BJ (cell line): ENCODE measurements at regions not wholly inside any gene's neighbourhood (a gene's known extent, or its start where the extent isn't known, plus 50 kb on each side); places are given as distances from the start of the nearest gene placed in this dataset.
A peak's percentile ranks its signal among the peaks of the same experiment; 100 is the strongest.

Source experiments
- CTCF ChIA-PET: fragments of 350-600 bp; formaldehyde crosslinking; extraction: SDS; loops from one replicate; lab custom pipeline; 2021; ENCODE audit warnings: antibody characterized with exemption, inconsistent platforms; lab: Yijun Ruan, JAX
- POLR2A ChIA-PET: fragments of 300-600 bp; sonication (Branson Sonifier 250); formaldehyde crosslinking; extraction: SDS; loops from one replicate; lab custom pipeline; 2021; ENCODE audit warnings: antibody characterized with exemption; lab: Charles Lee
- DNase-seq: peaks from one replicate; pipeline ENCODE4 v3.0.0-alpha.2; 2011; ENCODE audit warnings: low read depth
- H3K27me3 ChIP-seq: 2 replicates; pipeline ENCODE4 v1.6.0; 2011; ENCODE audit warnings: low read length; ENCODE audit not compliant: control insufficient read depth, insufficient read depth
- H3K36me3 ChIP-seq: 2 replicates; pipeline ENCODE4 v1.5.1; 2011; ENCODE audit warnings: low read length; ENCODE audit not compliant: control insufficient read depth, insufficient read depth
- H3K4me3 ChIP-seq: 2 replicates; pipeline ENCODE4 v1.5.1; 2011; ENCODE audit warnings: low read depth, mild to moderate bottlenecking, control low read depth, low read length
- TF ChIP-seq, protein P1 (sequence below): IDR thresholded peaks from 2 replicates; pipeline ENCODE4 v1.5.1; 2011; ENCODE audit warnings: low read depth, mild to moderate bottlenecking, control low read depth, inconsistent platforms, low read length, moderate library complexity; ENCODE audit not compliant: insufficient read depth

DNA sequence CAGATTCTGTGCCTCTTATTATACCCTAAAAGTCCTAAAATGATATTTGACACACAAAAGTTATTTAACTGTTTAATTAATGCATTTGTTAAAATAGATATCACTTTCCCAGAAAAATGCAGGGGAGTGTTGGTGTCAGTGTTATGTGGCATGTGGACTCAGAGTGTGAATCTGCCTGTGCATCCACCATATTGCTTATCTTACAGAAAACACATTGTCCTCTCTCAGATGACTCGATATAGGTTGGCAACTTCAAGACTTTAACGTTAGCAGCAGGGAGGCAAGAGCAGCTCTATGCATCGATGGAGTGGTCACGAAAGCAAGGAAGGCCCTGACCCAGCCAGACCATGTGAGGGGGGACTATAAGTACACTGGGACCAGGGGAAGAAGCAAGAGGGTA is 165.4 kb upstream of the DCBLD2 start:
- no peak for DNase-seq
- peaks cover 7% of the 10 kb centered on the region; the same call in 1 of the 2 replicates for H3K27me3 ChIP-seq
- POLR2A ChIA-PET, result no interaction called here
- no peak overlapping the region for H3K4me3 ChIP-seq
- H3K36me3 ChIP-seq, result no peaks in the 10 kb centered on the region
- CTCF ChIA-PET, result no interaction called here
- TF ChIP-seq, protein P1, sequence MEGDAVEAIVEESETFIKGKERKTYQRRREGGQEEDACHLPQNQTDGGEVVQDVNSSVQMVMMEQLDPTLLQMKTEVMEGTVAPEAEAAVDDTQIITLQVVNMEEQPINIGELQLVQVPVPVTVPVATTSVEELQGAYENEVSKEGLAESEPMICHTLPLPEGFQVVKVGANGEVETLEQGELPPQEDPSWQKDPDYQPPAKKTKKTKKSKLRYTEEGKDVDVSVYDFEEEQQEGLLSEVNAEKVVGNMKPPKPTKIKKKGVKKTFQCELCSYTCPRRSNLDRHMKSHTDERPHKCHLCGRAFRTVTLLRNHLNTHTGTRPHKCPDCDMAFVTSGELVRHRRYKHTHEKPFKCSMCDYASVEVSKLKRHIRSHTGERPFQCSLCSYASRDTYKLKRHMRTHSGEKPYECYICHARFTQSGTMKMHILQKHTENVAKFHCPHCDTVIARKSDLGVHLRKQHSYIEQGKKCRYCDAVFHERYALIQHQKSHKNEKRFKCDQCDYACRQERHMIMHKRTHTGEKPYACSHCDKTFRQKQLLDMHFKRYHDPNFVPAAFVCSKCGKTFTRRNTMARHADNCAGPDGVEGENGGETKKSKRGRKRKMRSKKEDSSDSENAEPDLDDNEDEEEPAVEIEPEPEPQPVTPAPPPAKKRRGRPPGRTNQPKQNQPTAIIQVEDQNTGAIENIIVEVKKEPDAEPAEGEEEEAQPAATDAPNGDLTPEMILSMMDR, result no peak

DNA sequence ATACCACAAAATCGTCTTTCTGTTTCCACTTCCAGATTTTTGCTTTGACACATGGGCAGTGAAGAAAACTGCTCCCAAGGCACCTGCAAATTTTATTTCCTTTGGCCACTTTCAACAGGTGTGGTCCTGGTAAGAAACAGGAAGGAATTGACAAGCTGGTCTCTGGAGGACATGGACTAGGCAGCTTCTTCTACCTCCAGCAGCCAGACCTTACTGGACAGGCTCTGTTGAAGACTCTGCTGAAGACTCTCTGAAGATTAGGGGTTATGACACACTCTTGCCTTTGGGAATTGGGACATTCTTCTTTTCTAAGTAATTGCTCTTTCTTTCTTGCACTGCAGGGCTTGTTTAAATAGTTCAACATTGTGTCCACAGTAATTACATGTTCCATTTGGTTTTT is 147.7 kb upstream of the DCBLD2 start:
- H3K27me3 ChIP-seq, result no peaks in the 10 kb centered on the region
- H3K36me3 ChIP-seq, result no peaks in the 10 kb centered on the region
- DNase-seq, result no peak
- no peak overlapping the region for H3K4me3 ChIP-seq
- POLR2A ChIA-PET, result no interaction called here
- TF ChIP-seq, protein P1, result no peak
- CTCF ChIA-PET, result no interaction called here

DNA sequence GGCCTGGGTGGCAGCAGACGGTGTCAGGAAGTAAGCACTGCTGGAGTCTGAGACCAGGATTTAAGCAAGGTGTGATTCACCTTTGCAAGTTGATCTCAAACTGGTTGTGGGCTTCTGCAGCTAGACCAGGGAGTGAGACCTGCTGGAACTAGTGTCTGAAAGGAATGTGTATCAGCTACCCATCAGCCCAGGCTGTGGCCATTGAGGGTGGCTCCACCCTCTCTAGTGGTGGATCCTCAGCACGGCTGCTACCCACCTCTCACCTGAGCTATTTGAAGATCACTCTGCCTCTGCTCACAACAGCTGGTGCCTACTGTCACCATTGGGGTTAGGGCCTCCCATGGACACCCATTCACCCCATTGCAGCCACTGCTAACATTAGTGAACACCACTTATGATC is 140.3 kb upstream of the DCBLD2 start:
- CTCF ChIA-PET, result no interaction called here
- H3K36me3 ChIP-seq, result no peaks in the 10 kb centered on the region
- DNase-seq, result no peak
- no peak overlapping the region for H3K4me3 ChIP-seq
- POLR2A ChIA-PET, result no interaction called here
- peaks cover 5% of the 10 kb centered on the region for H3K27me3 ChIP-seq
- TF ChIP-seq, protein P1, result no peak

- Histone ChIP-seq H3K36me3 (no peaks in the 10 kb centered on the region), H3K4me3 (no peak overlapping the region), H3K27me3 (no peaks in the 10 kb centered on the region)
- POLR2A ChIA-PET, result no interaction called here
- no peak for DNase-seq
- CTCF ChIA-PET, result no interaction called here
- TF ChIP-seq, protein P1, result no peak
Observed at GRCh38 chr3:99031778-99032177, 130.3 kb upstream of the DCBLD2 start.

DNA sequence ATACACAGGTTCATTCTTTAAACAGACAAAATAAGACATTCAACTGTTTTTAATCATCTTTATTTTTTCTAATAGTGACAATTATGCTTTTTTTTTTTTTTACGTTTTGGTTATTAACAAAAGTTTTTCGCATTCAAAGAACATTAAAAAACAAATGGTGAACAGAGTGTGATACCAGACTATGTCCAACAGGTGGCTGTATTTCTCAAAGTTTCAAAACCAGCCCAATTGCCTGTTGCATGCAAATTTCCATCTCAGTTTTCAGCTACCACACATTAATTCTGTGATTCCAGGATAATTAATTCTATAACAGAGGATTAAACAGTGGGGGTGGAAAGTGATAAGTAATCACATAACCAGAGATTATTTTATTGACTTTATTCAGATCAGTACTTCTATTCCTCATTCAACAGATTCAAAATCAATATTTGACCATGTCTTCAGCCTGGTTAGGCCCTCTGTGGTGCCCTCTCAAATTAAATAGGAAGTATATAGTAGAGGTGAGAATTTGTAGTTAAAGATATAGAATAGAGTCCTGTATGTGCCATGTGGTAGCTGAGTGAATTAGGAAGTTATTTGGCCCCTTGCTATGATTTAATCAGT is 122.2 kb upstream of the DCBLD2 start:
- POLR2A ChIA-PET, result interaction anchor here (0.5 kb wide), 1 partner anchor 614 kb away, joined by 5 read pairs; no protein-coding TSS in a partner anchor
- CTCF ChIA-PET, result interaction anchor here (0.6 to 2.6 kb wide), 20 partner anchors 9 to 784 kb away, joined by 3 to 30 read pairs (median 4); no protein-coding TSS in a partner anchor
- TF ChIP-seq, protein P1, result peak; percentile 58
- H3K27me3 ChIP-seq, result no peaks in the 10 kb centered on the region
- no peaks in the 10 kb centered on the region for H3K36me3 ChIP-seq
- H3K4me3 ChIP-seq, result no peak overlapping the region
- peak; percentile 4 for DNase-seq
